ENCODE measurements at regions not wholly inside any gene's neighbourhood (a gene's known extent, or its start where the extent isn't known, plus 50 kb on each side); places are given as distances from the start of the nearest gene placed in this dataset.
"Not testable (repeated sequence)": the region's sequence is repeated elsewhere in the genome, so short reads cannot be mapped to it uniquely, and the experiment has no call there.

DNA sequence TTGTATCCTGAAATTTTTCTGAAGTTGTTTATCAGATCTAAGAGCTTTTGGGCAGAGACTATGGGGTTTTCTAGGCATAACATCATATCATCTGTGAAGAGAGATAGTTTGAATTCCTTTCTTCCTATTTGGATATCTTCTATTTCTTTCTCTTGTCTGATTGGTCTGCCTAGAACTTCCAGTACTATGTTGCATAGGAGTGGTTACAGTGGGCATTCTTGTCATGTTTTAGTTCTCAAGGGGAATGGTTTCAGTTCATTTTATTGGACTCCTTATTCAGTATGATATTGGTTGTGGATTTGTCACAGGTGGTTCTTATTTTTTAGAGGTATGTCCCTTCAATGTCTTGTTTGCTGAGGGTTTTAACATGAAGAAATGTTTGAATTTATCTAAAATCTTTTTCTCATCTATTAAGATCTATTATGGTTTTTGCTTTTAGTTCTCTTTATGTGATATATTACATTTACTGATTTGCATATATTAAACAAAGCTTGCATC lies 286.6 kb upstream of the C1QTNF3 start:
- DNase-seq = not testable (repeated sequence)

DNA sequence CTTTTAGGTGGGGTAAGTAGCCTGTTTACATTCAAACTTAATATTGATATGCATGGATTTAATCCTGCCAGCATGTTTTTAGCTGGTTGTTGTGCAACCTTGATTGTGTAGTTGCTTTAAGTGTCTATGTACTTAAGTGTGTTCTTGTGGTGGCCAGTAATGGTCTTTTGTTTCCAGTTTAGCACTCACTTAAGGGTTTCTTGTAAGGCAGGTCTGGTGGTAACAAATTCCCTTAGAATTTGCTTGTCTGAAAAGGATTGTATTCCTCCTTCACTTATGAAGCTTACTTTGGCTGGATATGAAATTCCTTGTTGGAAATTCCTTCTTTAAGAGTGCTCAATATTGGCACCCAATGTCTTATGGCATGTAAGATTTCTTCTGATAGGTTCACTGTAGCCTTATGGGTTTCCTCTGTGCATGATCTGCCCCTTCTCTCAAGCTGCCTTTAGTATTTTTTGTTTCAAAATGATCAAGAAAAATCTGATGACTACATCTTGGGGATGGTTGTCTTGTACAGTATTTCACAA lies 289.0 kb upstream of the C1QTNF3 start:
- DNase-seq = not testable (repeated sequence)

DNA sequence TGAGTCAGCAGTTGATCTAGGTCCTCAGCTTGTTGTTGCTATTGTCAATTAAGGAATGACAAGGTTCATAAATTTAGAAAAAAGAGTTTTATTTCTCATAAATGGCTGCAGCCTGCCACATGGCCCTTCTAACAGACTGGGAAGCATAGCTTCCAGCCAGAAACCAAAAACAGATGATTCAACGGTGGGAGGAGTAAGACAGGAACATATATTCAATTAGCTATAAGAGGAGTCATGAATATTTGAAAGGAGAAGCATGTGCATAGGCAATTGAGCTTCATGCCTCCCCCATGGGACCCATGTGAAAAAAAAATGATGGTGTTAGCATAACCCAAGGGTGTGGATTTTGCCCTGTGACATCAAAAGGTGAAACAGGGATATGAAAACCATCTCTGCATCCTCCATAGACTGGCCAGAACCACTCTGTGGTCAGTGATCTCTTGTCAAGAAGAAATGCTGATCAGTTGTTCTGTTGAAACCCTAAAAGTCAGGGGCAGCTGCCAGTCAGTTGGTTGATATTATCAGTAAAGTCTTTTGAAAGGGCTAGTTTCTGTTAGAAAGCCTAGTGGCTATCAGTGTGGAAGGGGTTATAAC lies 296.5 kb upstream of the C1QTNF3 start:
- DNase-seq = not testable (repeated sequence)

DNA sequence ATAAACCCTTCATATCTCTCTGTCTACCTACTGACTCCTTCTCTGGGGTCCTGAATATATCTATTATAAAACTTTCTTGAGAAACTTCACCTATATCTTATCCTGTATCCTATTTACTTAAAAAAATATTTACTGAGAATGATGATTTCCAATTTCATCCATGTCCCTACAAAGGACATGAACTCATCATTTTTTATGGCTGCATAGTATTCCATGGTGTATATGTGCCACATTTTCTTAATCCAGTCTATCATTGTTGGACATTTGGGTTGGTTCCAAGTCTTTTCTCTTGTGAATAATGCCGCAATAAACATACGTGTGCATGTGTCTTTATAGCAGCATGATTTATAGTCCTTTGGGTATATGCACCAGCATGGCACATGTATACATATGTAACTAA lies 301.7 kb upstream of the RAI14 start:
- DNase-seq = not testable (repeated sequence)

DNA sequence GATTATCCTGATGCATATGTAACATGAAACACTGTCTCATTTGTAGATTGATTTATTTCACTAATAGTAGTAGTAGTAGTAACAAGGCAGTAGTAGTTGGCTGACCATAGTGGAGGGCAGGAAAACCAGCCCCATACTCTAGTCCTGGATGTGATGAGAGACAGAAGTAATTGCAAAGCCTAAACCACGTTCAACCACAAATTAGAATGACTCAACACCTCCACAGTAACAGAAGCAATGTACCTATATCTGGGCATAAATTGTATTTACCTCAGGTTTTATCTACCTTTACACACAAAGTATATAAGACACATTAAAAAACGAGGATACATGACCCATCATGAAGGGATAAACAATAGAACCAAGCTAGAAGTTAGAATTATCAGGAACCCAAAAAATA lies 284.7 kb upstream of the RAI14 start:
- DNase-seq = not testable (repeated sequence)

DNA sequence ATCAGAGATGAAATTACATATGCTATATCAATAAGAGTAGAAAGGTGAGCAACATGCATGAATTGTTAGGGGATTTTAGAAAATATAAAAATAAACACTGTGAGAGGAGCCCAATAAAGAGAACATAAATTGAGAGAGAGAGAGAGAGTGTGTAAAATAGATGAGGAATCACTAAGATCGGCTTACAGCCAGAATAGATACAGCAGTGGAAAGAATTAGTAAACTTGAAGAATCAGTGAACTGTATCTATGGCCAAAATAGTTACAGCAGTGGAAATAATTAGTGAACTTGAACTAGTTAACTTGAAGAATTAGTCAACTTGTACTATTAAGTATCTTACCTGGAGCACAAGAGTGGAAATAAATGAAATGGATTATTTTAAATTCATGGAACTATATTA lies 284.3 kb upstream of the RAI14 start:
- DNase-seq = not testable (repeated sequence)

DNA sequence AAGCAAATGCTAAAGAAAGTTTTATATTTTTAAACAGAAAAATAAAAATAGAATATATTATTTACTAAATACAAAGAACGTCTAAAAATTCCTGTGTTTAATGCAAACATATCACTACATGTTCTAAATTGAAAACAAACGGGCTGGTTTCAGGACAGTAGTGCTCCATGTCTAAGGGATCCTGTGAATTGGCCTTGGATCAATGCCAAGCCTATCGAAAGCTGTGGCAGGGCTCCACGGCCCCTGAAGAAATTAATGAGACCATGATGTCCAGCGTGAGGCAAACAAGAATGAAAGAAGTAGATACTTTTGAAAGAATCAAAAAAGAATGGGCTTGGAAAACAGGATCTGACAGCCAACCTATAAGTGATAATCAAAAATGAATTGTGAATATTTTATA lies 283.4 kb upstream of the RAI14 start:
- DNase-seq = not testable (repeated sequence)

DNA sequence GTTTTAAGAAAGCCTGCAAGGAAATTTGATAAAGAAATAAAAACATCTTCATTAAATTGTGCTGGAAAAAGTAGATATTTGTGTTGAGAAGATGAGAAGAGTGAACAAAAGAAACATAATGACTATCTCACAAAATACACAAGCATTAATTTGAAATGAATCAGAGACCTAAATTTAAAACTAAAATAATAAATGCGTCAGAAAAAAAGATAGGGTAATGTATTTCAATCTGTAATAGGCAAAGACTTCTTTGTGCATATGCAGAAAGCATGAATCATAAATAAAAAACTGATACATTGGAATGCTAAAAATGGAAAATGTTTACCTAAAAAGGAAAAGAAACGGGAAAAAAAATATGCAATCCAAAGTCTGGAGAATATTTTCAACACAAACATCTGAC lies 278.5 kb upstream of the RAI14 start:
- DNase-seq = not testable (repeated sequence)

DNA sequence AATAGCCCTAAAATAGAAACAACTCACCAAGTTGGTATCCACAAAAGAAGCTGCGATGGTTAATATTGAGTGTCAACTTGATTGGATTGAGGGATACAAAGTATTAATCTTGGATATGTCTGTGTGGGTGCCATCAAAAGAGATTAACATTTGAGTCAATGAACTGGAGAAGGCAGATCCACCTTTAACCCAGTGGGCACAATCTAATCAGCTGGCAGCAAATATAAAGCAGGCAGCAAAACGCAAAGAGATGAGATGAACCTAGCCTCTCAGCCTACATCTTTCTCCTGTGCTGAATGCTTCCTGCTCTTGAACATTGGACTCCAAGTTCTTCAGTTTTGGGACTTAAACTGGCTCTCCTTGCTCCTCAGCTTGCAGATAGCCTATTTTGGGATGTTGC lies 277.6 kb upstream of the RAI14 start:
- not testable (repeated sequence) for DNase-seq

DNA sequence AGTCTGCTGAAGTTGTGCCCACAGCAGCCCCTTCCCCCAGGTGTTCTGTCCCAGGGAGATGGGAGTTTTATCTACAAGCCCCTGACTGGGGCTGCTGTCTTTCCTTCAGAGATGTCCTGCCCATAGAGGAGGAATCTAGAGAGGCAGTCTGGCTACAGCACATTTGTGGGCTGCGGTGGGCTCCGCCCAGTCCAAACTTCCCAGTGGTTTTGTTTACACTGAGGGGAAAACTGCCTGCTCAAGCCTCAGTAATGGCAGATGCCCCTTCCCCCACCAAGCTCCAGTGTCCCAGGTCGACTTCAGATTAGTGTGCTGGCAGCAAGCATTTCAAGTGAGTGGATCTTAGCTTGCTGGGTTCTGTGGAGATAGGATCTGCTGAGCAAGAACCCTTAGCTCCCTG lies 267.4 kb upstream of the RAI14 start:
- not testable (repeated sequence) for DNase-seq

DNA sequence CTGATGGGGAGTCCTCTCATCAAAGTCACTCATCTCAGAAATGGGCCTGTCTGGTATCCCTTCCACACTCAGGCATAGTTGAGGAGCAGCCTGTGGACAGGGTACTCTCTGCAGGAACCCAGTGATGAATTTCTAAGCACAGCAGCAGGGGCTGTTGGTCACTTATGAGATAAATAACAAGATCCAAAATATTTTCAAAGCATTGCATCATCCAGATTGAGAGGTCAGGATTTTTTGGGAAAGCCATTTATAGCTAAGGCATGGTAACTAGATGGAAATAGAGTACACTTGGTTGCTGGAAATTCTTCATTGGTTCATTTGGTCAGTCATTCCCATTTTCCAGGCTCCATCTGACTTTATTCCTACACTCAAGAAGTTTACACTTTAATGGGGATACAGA lies 246.8 kb upstream of the RAI14 start:
- no peak for DNase-seq

DNA sequence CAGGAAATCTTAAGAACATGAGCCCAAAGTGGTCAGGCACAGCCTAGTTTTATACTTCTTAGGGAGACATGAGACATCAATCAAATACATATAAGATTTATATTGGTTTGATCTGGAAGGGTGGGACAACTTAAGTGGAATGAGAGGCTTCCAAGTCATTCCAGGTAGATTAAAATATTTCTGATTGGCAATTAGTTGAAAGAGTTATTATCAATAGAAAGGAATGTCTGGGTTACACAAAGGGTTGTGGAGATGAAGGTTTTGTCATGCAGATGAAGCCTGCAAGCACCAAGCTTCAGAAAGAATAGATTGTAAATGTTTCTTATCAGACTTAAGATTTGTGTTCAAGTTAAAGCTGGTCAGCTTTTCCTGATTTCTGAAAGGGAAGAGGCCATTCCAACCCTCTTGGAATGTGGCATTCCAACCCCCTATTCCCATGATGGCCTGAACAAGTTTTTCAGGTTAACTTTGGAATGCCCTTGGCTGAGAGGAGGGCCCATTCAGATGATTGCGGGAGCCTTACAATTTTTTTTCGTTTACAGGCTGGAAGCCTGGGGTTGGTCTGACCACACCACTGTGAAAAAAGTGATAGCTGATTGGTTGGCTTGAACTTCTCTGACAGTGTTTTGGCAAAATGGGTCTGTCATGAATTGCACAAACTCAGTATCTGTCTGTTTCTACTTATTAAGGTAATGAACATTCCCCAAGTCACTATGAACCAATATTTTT lies 245.6 kb upstream of the RAI14 start:
- no peak for DNase-seq

DNA sequence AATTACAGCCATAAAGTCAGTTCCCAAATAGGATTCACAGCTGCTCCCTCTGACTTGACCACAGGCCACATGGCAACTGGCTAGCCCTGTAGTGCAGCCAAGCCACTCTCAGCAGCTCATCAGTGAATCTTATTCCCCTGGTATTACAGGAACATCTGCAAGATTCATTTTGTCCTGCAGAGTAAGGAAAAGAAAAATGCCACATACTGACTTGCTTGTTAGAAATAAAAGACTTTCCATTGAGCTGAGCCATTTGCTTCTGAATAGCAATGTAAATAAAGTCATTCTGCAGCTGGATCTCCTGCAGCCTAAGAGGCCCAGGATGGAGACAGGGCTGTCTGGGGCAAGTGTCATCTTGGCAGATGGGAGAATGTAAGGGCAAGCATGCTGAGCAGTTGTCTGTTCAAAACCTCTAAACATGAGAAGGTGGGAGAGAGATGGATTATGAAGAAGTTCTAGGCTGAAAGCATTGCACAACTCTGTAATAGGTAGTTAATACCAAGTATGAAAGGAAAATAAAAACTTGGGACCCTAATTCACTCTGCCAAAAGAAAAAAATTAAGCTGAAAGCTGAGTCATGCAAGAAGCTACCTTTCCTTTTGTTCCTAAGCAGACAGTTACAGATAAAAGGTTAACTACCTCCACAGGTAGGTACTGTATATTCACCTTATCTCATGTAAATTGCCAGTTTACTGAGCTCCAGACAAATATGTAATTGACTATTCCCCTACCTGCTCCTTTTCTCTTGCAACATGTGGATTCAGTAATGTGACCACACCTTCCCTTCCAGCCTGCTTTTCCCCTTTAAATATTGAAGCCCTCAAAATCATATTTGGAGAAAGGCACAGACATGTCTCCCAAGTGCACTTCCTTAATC lies 244.4 kb upstream of the RAI14 start:
- DNase-seq = no peak

DNA sequence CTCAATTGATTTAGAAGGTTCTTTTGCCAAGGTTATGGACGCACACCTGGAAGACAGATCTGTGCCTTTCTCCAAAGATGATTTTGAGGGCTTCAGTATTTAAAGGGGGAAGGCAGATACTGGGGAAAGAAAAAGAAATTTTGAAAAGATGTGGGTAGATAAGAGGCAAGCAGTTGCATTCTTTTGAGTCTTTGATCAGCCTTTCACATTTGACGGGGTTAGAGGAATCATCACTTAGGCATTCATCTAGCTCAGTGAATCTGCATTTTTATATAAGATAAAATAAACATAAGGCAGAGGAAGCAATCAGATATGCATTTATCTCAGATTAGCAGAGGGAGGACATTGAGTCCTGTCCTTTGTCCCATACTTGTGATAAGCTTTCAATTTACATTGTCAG lies 243.4 kb upstream of the RAI14 start:
- DNase-seq = no peak

DNA sequence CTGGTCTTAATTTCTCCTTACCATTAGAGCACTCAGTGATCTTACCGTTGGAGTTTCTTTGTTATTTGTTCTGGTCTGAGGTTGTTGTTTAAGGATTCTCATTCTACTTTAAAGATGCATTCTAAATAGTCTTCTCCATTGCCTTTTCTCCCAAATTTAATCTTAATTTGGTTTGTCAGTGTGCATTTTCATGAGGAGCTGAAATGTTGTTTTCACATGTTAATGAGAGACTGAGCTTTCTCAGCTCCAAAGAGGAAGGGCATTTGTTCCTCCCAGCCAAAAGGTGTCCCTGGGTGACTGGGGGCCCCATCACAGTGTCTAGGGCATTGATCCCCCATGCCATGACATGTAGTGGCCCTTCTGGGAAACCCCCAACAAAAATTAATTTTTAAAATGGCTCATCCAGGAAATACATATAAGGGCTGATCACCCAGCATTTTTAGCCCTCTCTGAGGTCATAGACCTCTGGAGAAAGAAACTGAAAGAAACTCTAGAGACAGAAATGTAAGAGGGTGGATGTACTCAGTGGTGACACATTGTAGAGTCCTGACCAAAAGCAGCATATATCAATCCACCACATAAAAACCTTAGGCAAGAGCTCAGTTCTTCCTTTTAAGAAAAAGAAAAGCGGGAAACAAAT lies 240.4 kb upstream of the RAI14 start:
- DNase-seq = no peak

DNA sequence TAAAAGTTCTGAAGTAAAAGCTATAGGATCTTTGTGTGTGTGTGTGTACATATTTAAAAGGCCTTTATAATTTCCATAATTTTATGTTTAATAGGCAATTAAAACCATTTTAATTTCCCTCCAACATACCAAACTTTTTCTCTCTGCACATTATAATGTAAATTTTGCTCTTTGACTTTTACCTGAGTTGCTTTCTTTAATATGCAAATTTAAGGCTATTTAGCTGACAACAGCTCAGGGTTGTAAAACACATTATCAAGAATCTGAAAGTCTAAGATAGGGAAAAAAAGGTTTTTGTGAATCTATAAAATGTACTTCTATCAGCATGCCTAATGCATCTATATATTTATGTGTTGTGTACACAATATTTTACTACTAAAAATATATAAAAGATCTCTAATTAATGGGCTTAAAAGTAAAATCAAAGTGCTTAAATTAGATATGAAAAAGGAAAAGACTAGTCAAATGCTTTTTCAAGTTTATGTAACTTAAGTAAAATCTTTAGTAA lies 239.6 kb upstream of the RAI14 start:
- no peak for DNase-seq

DNA sequence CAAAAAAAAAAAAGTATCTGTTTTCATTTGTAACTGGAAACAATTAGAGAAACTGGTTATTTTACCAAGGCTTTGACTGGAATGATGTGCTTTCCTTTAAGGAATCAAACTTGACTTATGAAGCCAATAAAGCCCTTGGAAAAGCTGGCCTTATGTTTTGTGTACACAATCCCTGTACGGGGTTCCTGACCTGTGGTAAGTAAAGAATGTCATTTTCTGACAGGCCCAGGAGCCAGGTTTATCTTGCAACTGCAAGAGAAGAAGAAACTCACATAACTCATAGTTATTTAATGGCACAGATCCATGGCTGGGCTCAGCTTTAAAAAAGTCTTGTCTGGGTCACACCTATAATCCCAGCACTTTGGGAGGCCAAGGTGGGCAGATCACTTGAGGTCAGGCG lies 235.9 kb upstream of the RAI14 start:
- not testable (repeated sequence) for DNase-seq

DNA sequence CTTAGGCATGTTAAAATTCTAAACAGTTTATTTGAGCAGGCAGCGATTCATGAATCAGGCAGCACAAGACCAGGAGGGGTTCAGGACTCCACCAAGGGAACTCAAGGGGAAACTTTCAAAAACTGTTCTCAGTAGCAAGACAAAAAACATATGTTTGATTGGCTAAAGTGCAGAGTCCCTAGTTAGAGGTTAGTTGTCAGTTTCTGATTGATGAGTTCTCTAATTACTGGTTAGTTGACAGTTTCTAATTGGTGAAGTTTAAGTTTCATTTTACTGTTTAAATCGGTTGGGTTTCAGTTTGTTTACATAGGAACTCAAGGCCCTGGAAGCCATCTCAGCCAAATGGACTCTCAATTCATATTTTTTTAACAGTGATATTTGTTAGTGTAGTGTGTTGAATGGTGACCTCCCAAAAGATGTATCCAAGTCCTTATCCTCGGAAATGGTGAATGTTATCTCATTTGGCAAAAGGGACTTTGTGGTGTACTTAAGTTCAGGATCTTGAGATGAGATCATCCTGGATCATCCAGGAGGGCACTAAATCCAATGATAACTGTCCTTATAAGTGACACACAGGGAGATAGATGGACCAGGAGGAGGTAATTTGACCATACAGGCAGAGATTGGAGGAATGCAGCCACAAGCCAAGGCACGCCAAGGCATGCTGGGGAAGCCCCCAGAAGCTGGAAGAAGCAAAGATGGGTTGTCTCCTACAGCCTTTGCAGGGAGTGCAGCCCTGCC lies 219.2 kb upstream of the RAI14 start:
- no peak for DNase-seq

DNA sequence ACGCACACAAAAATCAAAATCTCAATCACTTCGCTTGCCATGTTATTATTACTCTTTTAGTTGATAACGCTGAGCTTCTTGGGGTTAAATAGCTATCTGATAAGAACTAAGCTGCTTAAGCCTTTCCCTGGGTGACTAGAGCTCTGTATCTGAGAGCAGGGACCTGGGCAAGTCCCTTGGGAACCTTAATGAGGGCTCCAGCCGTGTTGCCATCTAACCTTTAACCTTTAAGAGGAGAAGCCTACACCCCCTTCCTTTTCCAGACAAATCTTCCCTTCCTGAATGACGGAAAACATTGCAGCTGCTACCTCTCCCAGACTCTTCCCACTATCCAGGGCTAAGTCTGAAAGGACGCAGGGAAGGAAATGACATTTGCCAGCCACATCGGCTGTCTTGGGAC lies 216.5 kb upstream of the RAI14 start:
- no peak for DNase-seq

DNA sequence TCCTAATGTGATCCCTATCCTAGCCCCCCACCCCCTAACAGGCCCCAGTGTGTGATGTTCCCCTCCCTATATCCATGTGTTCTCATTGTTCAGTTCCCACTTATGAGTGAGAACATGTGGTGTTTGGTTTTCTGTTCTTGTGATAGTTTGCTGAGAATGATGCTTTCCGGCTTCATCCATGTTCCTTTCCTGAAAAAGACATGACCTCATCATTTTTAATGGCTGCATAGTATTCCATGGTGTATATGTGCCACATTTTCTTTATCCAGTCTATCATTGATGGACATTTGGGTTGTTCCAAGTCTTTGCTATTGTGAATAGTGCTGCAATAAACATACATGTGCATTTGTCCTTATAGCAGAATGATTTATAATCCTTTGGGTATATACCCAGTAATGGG lies 214.4 kb upstream of the RAI14 start:
- not testable (repeated sequence) for DNase-seq

DNA sequence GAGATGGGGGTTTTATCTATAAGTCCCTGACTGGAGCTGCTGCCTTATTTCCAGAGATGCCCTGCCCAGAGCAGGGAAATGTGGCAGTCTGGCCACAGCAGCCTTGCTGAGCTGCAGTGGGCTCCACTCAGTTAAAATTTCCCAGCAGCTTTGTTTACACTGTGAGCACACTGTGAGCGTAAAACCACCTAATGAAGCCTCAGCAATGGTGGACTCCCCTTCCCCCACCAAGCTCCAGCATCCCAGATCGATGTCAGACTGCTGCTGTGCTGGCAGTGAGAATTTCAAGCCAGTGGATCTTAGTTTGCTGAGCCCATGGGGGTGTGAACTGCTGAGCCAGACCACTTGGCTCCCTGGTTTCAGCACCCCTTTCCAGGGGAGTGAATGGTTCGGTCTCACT lies 208.7 kb upstream of the RAI14 start:
- no peak for DNase-seq

DNA sequence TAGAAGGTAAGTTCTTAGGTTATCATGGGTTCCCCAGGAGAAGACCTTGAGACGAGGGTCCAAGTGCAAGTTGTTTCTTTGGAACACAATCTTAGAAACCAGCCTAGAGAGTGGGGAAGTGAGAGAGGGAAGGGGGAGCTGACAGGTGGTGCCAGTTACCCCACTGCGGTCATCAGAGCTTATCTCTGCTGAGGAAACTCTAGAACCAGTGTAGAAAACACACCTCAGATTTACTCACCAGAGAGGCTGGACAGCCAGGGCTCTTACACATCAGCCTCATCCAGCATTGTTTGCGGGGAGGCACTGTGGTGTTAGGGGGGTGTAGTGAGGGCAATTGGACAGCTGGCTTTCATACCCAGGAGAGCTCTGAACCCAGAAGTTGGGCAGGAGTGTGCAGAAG lies 206.5 kb upstream of the RAI14 start:
- DNase-seq = no peak
